ENCODE measurements at regions not wholly inside any gene's neighbourhood (a gene's known extent, or its start where the extent isn't known, plus 50 kb on each side); places are given as distances from the start of the nearest gene placed in this dataset.

DNA sequence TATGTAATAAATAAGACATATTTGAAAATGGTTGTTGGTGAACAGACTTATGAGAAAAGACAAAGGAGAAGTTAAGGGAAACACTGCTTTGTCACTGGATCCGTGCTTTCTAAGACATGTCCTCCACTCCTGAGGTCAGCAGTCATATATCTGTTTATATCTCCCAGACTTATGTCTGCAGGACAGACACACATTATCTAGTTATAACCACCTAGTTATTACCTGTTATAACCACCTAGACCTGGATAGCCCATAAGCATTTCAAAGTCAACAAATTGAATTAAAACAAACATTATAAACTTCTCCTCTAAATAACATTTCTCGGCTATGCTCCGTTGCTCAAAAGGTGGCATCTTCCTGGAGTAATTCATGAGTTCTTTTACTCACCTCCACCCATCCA is 96.4 kb downstream of the SPRY2 start:
- H3K4me1 ChIP-seq: no peaks in the 10 kb centered on the region
- H3K4me3 ChIP-seq: no peak overlapping the region
- TF ChIP-seq, protein P1, sequence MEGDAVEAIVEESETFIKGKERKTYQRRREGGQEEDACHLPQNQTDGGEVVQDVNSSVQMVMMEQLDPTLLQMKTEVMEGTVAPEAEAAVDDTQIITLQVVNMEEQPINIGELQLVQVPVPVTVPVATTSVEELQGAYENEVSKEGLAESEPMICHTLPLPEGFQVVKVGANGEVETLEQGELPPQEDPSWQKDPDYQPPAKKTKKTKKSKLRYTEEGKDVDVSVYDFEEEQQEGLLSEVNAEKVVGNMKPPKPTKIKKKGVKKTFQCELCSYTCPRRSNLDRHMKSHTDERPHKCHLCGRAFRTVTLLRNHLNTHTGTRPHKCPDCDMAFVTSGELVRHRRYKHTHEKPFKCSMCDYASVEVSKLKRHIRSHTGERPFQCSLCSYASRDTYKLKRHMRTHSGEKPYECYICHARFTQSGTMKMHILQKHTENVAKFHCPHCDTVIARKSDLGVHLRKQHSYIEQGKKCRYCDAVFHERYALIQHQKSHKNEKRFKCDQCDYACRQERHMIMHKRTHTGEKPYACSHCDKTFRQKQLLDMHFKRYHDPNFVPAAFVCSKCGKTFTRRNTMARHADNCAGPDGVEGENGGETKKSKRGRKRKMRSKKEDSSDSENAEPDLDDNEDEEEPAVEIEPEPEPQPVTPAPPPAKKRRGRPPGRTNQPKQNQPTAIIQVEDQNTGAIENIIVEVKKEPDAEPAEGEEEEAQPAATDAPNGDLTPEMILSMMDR (IDR thresholded peaks at IDR 0.05): no peak
- H3K36me3 ChIP-seq: no peaks in the 10 kb centered on the region
- no peak overlapping the region for H3K27ac ChIP-seq
- H3K27me3 ChIP-seq: no peaks in the 10 kb centered on the region
- DNase-seq: no peak
- no peaks in the 10 kb centered on the region for H3K9me3 ChIP-seq
- intact Hi-C loops (cut with DNase I): no loop called here
- H3K9ac ChIP-seq (ENCODE audit: low read depth in 2 of 2, low read length in 2 of 2): no peak overlapping the region

- no peak overlapping the region for H3K9ac ChIP-seq (ENCODE audit: low read depth in 2 of 2, low read length in 2 of 2)
- no peaks in the 10 kb centered on the region for H3K27me3 ChIP-seq
- H3K36me3 ChIP-seq: no peaks in the 10 kb centered on the region
- H3K9me3 ChIP-seq: no peaks in the 10 kb centered on the region
- DNase-seq: no peak
- no peaks in the 10 kb centered on the region for H3K4me1 ChIP-seq
- intact Hi-C loops (cut with DNase I): no loop called here
- H3K4me3 ChIP-seq: no peak overlapping the region
- TF ChIP-seq, protein P1 (IDR thresholded peaks at IDR 0.05): no peak
- H3K27ac ChIP-seq: no peak overlapping the region
These were observed 98.0 kb downstream of the SPRY2 start for GRCh38 chr13:80242728-80243427.

- intact Hi-C loops (cut with DNase I): no loop called here
- TF ChIP-seq, protein P1 (IDR thresholded peaks at IDR 0.05): no peak
- DNase-seq: no peak
These were observed 101.2 kb downstream of the SPRY2 start for GRCh38 chr13:80239571-80240255.

GRCh38 chr13:80239116-80239515 is 101.8 kb downstream of the SPRY2 start:
- Histone ChIP-seq H3K9ac (ENCODE audit: low read depth in 2 of 2, low read length in 2 of 2) (no peak overlapping the region), H3K9me3 (no peaks in the 10 kb centered on the region), H3K27ac (no peak overlapping the region), H3K36me3 (no peaks in the 10 kb centered on the region), H3K4me1 (no peaks in the 10 kb centered on the region), H3K4me3 (no peak overlapping the region), H3K27me3 (no peaks in the 10 kb centered on the region)
- TF ChIP-seq, protein P1 (IDR thresholded peaks at IDR 0.05): no peak
- no peak for DNase-seq
- intact Hi-C loops (cut with DNase I): no loop called here

More at GRCh38 chr13:80239571-80240255, 101.2 kb downstream of the SPRY2 start:
- Histone ChIP-seq H3K27me3 (no peaks in the 10 kb centered on the region), H3K4me1 (no peaks in the 10 kb centered on the region), H3K9me3 (no peaks in the 10 kb centered on the region), H3K27ac (no peak overlapping the region), H3K36me3 (no peaks in the 10 kb centered on the region), H3K9ac (ENCODE audit: low read depth in 2 of 2, low read length in 2 of 2) (no peak overlapping the region), H3K4me3 (no peak overlapping the region)

DNA sequence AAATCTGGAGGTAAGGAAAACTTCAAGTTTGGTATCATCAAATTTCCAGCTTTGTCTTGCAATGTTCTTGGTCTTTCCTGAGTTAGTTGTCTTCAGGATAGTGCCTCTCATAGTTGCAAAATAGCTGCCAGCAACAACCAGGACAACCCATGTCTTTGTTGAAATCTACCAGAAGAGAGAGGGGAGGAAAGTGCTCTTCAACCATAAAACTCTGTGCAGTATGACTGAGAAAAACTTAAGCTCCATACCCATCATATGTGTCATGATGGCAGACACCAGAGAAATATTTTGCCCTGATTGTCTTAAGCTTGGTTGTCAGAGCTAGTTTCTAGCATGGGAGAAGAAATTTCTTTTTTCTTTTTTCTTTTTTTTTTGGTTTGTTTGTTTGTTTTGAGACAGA is 103.3 kb downstream of the SPRY2 start:
- Histone ChIP-seq H3K27me3 (no peaks in the 10 kb centered on the region), H3K9me3 (no peaks in the 10 kb centered on the region), H3K4me3 (no peak overlapping the region), H3K27ac (no peak overlapping the region), H3K9ac (ENCODE audit: low read depth in 2 of 2, low read length in 2 of 2) (no peak overlapping the region), H3K4me1 (no peaks in the 10 kb centered on the region), H3K36me3 (no peaks in the 10 kb centered on the region)
- intact Hi-C loops (cut with DNase I): no loop called here
- no peak for DNase-seq
- TF ChIP-seq, protein P1 (IDR thresholded peaks at IDR 0.05): no peak

All from colonic mucosa (tissue), 4 donors.